GM12801 (cell line): ENCODE measurements at regions not wholly inside any gene's neighbourhood (a gene's known extent, or its start where the extent isn't known, plus 50 kb on each side); places are given as distances from the start of the nearest gene placed in this dataset.

Experiments
- TF ChIP-seq, protein P1 (sequence below): IDR thresholded peaks from one replicate; pipeline ENCODE4 v1.5.1; 2011; ENCODE audit warnings: control low read depth; ENCODE audit not compliant: insufficient read length; ENCODE audit errors: extremely low read depth

GRCh38 chr16:65710107-65710506, 588.2 kb upstream of the CDH11 start:
- TF ChIP-seq, protein P1, sequence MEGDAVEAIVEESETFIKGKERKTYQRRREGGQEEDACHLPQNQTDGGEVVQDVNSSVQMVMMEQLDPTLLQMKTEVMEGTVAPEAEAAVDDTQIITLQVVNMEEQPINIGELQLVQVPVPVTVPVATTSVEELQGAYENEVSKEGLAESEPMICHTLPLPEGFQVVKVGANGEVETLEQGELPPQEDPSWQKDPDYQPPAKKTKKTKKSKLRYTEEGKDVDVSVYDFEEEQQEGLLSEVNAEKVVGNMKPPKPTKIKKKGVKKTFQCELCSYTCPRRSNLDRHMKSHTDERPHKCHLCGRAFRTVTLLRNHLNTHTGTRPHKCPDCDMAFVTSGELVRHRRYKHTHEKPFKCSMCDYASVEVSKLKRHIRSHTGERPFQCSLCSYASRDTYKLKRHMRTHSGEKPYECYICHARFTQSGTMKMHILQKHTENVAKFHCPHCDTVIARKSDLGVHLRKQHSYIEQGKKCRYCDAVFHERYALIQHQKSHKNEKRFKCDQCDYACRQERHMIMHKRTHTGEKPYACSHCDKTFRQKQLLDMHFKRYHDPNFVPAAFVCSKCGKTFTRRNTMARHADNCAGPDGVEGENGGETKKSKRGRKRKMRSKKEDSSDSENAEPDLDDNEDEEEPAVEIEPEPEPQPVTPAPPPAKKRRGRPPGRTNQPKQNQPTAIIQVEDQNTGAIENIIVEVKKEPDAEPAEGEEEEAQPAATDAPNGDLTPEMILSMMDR: no peak

GRCh38 chr16:65704866-65705265, 583.0 kb upstream of the CDH11 start:
- TF ChIP-seq, protein P1: no peak

- TF ChIP-seq, protein P1: no peak
Observed at GRCh38 chr16:65702707-65703402, 581.0 kb upstream of the CDH11 start.

- TF ChIP-seq, protein P1: no peak
Observed at GRCh38 chr16:65700596-65700995, 578.7 kb upstream of the CDH11 start.

DNA sequence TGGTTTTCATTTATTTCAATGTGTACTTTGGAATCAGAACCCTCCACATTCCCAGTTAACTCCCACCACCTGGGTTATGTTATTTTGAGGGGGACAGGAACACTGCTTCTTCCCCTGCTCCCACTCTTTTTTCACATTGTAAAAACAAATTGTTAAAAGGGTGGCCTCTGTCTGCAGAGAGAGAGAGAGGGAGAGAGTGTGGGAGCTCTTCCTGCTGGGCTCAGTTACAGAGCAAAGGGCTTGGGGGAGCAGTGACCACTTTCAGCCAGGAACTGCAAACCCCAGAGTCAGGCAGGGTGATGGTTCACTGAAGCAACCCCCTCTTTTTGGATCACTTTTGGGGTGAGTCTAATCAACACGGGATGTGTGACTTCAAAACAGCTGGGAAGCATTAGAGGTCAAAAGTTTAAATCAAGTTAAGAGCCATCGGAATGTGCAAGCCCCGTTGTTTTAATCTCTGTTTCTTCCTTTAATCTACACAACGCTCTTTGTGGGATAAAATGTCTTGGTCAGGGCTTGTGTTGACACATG, 577.0 kb upstream of the CDH11 start:
- TF ChIP-seq, protein P1: no peak

DNA sequence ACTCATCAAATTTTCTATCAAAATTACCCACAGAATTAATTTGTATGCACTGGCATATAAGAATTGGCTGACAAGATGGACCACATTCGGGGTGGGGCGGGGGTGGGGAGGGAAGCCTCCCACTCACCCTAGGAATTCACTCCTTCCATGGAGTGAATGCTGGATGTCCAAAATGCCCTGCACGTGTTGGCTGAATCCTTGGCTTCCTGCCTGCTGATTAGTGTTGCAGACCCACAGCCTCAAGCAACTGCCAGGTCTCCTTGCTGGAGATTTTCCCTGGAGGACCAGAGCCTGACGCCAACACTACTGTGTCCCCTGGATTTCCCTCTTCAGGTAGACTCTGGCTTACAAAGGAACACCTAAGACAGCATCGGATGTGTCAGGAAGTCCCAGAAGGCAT, 575.7 kb upstream of the CDH11 start:
- TF ChIP-seq, protein P1: no peak

GRCh38 chr16:65697065-65697464, 575.2 kb upstream of the CDH11 start:
- TF ChIP-seq, protein P1: no peak
